Left ventricle myocardium inferior (tissue), 1 donor: ENCODE measurements at regions not wholly inside any gene's neighbourhood (a gene's known extent, or its start where the extent isn't known, plus 50 kb on each side); places are given as distances from the start of the nearest gene placed in this dataset.

Experiments
- DNase-seq: peaks from one replicate; pipeline ENCODE4 v3.0.0-alpha.2; 2020
- H3K27ac ChIP-seq: fragments of 200-600 bp; replicated peaks from 2 replicates; pipeline ENCODE4 v1.8.0; 2021
- H3K27me3 ChIP-seq: fragments of 200-600 bp; 2 replicates; pipeline ENCODE4 v1.8.0; 2021; ENCODE audit warnings: low read depth
- H3K36me3 ChIP-seq: fragments of 200-600 bp; 2 replicates; pipeline ENCODE4 v1.8.0; 2021
- H3K4me1 ChIP-seq: fragments of 200-600 bp; 2 replicates; pipeline ENCODE4 v1.8.0; 2021
- H3K4me3 ChIP-seq: fragments of 200-600 bp; 2 replicates; pipeline ENCODE4 v1.8.0; 2021; ENCODE audit warnings: mild to moderate bottlenecking, moderate library complexity
- H3K9me3 ChIP-seq: fragments of 200-600 bp; replicated peaks from 2 replicates; pipeline ENCODE4 v1.8.0; 2021
- intact Hi-C: fragments of 100-400 bp; cut with micrococcal nuclease; formaldehyde crosslinking; loops from one replicate; pipeline ENCODE4 v1.11.0; 2022
- TF ChIP-seq, protein P1 (sequence below): fragments of 200-600 bp; IDR thresholded peaks from 2 replicates; pipeline ENCODE4 v1.8.0; 2021; ENCODE audit warnings: antibody characterized with exemption, mild to moderate bottlenecking, borderline replicate concordance
- donor health status: DM: no; HTN: yes; CAD: no; lungs with severe emphysema.

GRCh38 chr2:6294791-6295190 is 570.9 kb downstream of the CMPK2 start:
- H3K4me3 ChIP-seq: no peak overlapping the region
- no peaks in the 10 kb centered on the region for H3K27me3 ChIP-seq
- H3K36me3 ChIP-seq: no peaks in the 10 kb centered on the region
- no peaks in the 10 kb centered on the region for H3K9me3 ChIP-seq
- no peak for DNase-seq
- H3K27ac ChIP-seq: no peak overlapping the region
- H3K4me1 ChIP-seq: no peaks in the 10 kb centered on the region
- intact Hi-C loops: no loop called here
- TF ChIP-seq, protein P1, sequence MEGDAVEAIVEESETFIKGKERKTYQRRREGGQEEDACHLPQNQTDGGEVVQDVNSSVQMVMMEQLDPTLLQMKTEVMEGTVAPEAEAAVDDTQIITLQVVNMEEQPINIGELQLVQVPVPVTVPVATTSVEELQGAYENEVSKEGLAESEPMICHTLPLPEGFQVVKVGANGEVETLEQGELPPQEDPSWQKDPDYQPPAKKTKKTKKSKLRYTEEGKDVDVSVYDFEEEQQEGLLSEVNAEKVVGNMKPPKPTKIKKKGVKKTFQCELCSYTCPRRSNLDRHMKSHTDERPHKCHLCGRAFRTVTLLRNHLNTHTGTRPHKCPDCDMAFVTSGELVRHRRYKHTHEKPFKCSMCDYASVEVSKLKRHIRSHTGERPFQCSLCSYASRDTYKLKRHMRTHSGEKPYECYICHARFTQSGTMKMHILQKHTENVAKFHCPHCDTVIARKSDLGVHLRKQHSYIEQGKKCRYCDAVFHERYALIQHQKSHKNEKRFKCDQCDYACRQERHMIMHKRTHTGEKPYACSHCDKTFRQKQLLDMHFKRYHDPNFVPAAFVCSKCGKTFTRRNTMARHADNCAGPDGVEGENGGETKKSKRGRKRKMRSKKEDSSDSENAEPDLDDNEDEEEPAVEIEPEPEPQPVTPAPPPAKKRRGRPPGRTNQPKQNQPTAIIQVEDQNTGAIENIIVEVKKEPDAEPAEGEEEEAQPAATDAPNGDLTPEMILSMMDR: no peak

DNA sequence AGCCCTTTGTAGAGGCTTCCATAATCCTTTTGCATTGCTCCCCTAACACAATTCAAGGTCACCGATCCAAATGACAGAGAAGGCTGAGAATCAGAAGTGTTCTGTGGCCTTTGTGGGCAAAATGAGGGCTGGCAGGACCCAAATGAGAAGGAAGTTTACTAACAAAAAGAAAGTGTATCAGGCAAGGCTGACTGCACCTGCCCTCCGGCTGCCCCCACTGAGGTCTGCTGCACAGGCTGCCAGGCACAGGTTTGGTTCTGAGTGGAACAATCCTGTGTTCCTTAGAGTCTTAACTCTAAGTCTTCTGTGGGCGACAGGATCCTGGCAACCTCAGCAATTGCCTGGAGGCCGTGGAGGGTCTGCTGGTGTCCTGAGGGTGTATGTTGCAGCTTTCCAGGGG is 568.5 kb downstream of the CMPK2 start:
- Histone ChIP-seq H3K4me1 (no peaks in the 10 kb centered on the region), H3K27me3 (peaks cover 4% of the 10 kb centered on the region), H3K27ac (no peak overlapping the region), H3K9me3 (no peaks in the 10 kb centered on the region), H3K36me3 (no peaks in the 10 kb centered on the region), H3K4me3 (no peak overlapping the region)
- DNase-seq: no peak
- TF ChIP-seq, protein P1: no peak
- intact Hi-C loops: no loop called here

- Histone ChIP-seq H3K27ac (no peak overlapping the region), H3K27me3 (peaks cover 9% of the 10 kb centered on the region), H3K4me1 (no peaks in the 10 kb centered on the region), H3K36me3 (no peaks in the 10 kb centered on the region), H3K9me3 (no peaks in the 10 kb centered on the region), H3K4me3 (no peak overlapping the region)
- TF ChIP-seq, protein P1: no peak
- intact Hi-C loops: no loop called here
- DNase-seq: no peak
Measured at GRCh38 chr2:6301426-6301825, 564.3 kb downstream of the CMPK2 start.

DNA sequence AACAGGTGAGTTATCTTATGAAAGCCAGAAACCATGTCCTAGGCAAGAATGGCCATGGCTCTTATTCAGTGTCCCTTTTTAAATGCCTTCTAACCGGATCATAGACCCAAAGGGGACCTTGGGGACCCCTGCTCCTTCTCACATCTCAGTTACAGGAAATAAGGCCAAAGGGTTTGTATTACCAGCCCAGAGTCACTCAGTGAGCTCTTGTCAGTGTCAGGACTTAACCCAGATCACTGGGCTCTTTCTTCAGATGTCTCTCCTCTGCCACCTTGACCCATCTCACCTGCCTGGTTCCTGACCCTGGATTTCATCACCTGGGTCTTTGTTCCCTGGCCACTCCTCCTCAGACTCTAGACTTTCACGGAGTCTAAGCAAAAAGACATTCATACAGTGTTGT is 556.7 kb downstream of the CMPK2 start:
- Histone ChIP-seq H3K4me1 (no peaks in the 10 kb centered on the region), H3K9me3 (peaks cover 4% of the 10 kb centered on the region), H3K4me3 (no peak overlapping the region), H3K27me3 (peaks cover 23% of the 10 kb centered on the region), H3K27ac (no peak overlapping the region), H3K36me3 (no peaks in the 10 kb centered on the region)
- intact Hi-C loops: no loop called here
- DNase-seq: no peak
- TF ChIP-seq, protein P1: no peak

- intact Hi-C loops: no loop called here
- Histone ChIP-seq H3K27ac (no peak overlapping the region), H3K9me3 (peaks cover 4% of the 10 kb centered on the region), H3K4me1 (no peaks in the 10 kb centered on the region), H3K4me3 (no peak overlapping the region), H3K36me3 (no peaks in the 10 kb centered on the region), H3K27me3 (peaks cover 21% of the 10 kb centered on the region)
- TF ChIP-seq, protein P1: no peak
- no peak for DNase-seq
Measured at GRCh38 chr2:6309415-6310255, 556.1 kb downstream of the CMPK2 start.
